Heart left ventricle (tissue), 16 donors: ENCODE measurements at regions not wholly inside any gene's neighbourhood (a gene's known extent, or its start where the extent isn't known, plus 50 kb on each side); places are given as distances from the start of the nearest gene placed in this dataset.

Source experiments
- ATAC-seq, 4 donors: fragments of 200-7000 bp; cut with Tn5 transposase; one replicate each; pipeline ENCODE4 v1.9.1; 2020 to 2022; ENCODE audit warnings: moderate library complexity in 4 of 4, mild to moderate bottlenecking in 3 of 4, moderate number of reproducible peaks in 1 of 4
- DNase-seq, 5 donors: peaks; one replicate each; pipeline ENCODE4 v3.0.0-alpha.2; 2020
- H3K27ac ChIP-seq, 12 donors: fragments of 200-600 bp; sonication (generic) in 4 of 12; one replicate each; pipeline versions ENCODE4 v1.5.0 to v1.8.0; 2016 to 2022; ENCODE audit warnings: mild to moderate bottlenecking in 2 of 12
- H3K27me3 ChIP-seq, 9 donors: fragments of 200-600 bp; sonication (generic) in 2 of 9; one replicate each; pipeline versions ENCODE4 v1.5.1 to v1.8.0; 2016 to 2022; ENCODE audit warnings: mild to moderate bottlenecking in 3 of 9
- H3K36me3 ChIP-seq, 9 donors: fragments of 200-600 bp; sonication (generic) in 2 of 9; one replicate each; pipeline versions ENCODE4 v1.5.0 to v1.8.0; 2018 to 2022; ENCODE audit warnings: mild to moderate bottlenecking in 2 of 9
- H3K4me1 ChIP-seq, 12 donors: fragments of 200-600 bp; sonication (generic) in 4 of 12; one replicate each; pipeline versions ENCODE4 v1.5.0 to v1.8.0; 2016 to 2022; ENCODE audit warnings: mild to moderate bottlenecking in 3 of 12
- H3K4me3 ChIP-seq, 12 donors: fragments of 200-600 bp; sonication (generic) in 4 of 12; one replicate each; pipeline versions ENCODE4 v1.5.0 to v1.8.0; 2017 to 2022; ENCODE audit warnings: mild to moderate bottlenecking in 9 of 12, moderate library complexity in 4 of 12
- H3K9me3 ChIP-seq, 12 donors: fragments of 200-600 bp; sonication (generic) in 4 of 12; one replicate each; pipeline versions ENCODE4 v1.5.0 to v1.8.0; 2016 to 2022; ENCODE audit warnings: mild to moderate bottlenecking in 1 of 12
- POLR2A ChIP-seq, 2 donors: fragments of 450-650 bp; IDR thresholded peaks; one replicate each; pipeline ENCODE4 v1.6.1; 2017; ENCODE audit warnings: antibody characterized with exemption in 2 of 2, mild to moderate bottlenecking in 2 of 2, moderate library complexity in 2 of 2
- WGBS, 4 donors: extraction: QIAGEN DNeasy Blood & Tissue Kit in 2 of 4; methylation state at CpG; one replicate each; pipeline versions ENCODE4 v1.1.5 to v1.1.7; 2013 to 2018; 5-methylcytosine and 5-hydroxymethylcytosine counted together
- intact Hi-C, 10 donors: fragments of 100-400 bp; cut with DNase I; formaldehyde crosslinking; loops; one replicate each; pipeline versions ENCODE4 v1.11.1 to v1.14.2; 2022
- TF ChIP-seq, protein P1 (sequence below), 12 donors: fragments of 200-600 bp; sonication (generic) in 4 of 12; IDR thresholded peaks; one replicate each; pipeline versions ENCODE4 v1.5.0 to v1.8.0; 2018 to 2022; ENCODE audit warnings: antibody characterized with exemption in 12 of 12, mild to moderate bottlenecking in 5 of 12
- donor health status: ischemic (EF 13 %, LVEDD 7.1; RV severe dilation, severe dysfunction).
- donor health status: healthy with polysubstance abuse.
- donor health status: DM: no; HTN: yes; CAD: no.
- donor health status: DM: no; HTN: no; CAD: no.
- donor health status: ischemic (EF 25% LVEDD 6.9; RV normal size, moderate dysfunction).
- donor health status: ischemic (EF 25% LVEDD 5.7; RV mildly dilated, moderate dysfunction).
- donor health status: healthy.
- donor health status: DM: yes; HTN: yes; CAD: no.
- donor health status: ischemic (EF 35%, LVEDD 5.7; RV mildly dilated, moderate dysfunction).
- donor health status: nonischemic (EF 11% LVEDD 7.7; RV severe dilation, severe dysfunction).
- donor health status: DM: yes; HTN: yes; CAD: no.
- donor health status: PGD.
- donor health status: ischemic (EF 29% LVEDD 5.4; RV normal size, mild dysfunction).
- donor health status: nonischemic (EF 23%, LVEDD 6.1; RV moderate dilation, normal function).

DNA sequence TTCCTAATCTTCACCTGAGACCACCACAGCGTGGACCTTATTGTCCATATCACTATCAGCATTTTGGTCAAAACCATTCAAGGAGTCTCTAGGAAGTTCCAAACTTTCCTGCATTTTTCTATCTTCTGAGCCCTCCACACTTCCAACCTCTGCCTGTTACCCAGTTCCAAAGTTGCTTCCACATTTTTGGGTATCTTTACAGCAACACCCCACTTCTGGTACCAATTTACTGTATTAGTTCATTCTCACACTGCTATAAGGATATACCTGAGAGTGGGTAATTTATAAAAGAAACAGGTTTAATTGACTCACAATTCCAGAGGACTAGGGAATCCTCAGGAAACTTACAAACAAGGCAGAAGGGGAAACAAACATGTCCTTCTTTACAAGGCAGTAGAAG is 103.3 kb upstream of the CBLB start:
- 0% methylated on average over 1 of the region's 1 CpG for WGBS, 4 donors
- Histone ChIP-seq H3K4me3 (no peak overlapping the region), H3K9me3 (peaks cover 0 to 22% (median 1%) of the 10 kb centered on the region in 12 donors), H3K27me3 (no peaks in the 10 kb centered on the region), H3K27ac (no peak overlapping the region), H3K36me3 (no peaks in the 10 kb centered on the region), H3K4me1 (peaks cover 0 to 2% (median 0%) of the 10 kb centered on the region in 12 donors)
- ATAC-seq (no peak), DNase-seq (no peak)
- intact Hi-C loops, result no loop called here
- TF ChIP-seq, protein P1, sequence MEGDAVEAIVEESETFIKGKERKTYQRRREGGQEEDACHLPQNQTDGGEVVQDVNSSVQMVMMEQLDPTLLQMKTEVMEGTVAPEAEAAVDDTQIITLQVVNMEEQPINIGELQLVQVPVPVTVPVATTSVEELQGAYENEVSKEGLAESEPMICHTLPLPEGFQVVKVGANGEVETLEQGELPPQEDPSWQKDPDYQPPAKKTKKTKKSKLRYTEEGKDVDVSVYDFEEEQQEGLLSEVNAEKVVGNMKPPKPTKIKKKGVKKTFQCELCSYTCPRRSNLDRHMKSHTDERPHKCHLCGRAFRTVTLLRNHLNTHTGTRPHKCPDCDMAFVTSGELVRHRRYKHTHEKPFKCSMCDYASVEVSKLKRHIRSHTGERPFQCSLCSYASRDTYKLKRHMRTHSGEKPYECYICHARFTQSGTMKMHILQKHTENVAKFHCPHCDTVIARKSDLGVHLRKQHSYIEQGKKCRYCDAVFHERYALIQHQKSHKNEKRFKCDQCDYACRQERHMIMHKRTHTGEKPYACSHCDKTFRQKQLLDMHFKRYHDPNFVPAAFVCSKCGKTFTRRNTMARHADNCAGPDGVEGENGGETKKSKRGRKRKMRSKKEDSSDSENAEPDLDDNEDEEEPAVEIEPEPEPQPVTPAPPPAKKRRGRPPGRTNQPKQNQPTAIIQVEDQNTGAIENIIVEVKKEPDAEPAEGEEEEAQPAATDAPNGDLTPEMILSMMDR (IDR thresholded peaks at IDR 0.05), result no peak
- TF ChIP-seq POLR2A (IDR thresholded peaks at IDR 0.05), result no peak

DNA sequence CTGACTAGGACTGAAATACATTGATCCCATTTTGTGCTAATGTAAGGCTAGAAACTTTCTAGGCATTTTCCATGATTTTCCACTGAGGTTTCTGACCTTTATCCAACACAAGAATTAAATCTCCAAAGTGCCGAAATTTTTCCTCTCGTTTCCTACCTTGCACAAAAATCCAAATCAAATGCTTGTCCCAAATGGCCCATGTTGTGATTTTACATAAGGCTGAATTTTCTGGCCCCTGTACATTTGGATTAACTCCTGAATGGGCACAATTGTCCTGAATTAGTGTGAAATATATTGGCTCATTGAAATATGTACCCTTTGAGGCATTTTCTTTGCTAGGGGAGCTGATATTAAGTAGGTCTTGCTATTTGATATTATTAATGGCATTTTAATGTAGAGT is 105.6 kb upstream of the CBLB start:
- intact Hi-C loops, result no loop called here
- H3K9me3 ChIP-seq, result peaks cover 0 to 22% (median 1%) of the 10 kb centered on the region in 12 donors
- TF ChIP-seq POLR2A (IDR thresholded peaks at IDR 0.05), result no peak
- TF ChIP-seq, protein P1 (IDR thresholded peaks at IDR 0.05), result no peak
- no peaks in the 10 kb centered on the region for H3K4me1 ChIP-seq
- 84 to 94% (median 86%) methylated on average over 2 of the region's 2 CpGs for WGBS, 4 donors
- DNase-seq (no peak), ATAC-seq (no peak)
- no peak overlapping the region for H3K27ac ChIP-seq
- no peaks in the 10 kb centered on the region for H3K27me3 ChIP-seq
- H3K4me3 ChIP-seq, result no peak overlapping the region
- H3K36me3 ChIP-seq, result no peaks in the 10 kb centered on the region

DNA sequence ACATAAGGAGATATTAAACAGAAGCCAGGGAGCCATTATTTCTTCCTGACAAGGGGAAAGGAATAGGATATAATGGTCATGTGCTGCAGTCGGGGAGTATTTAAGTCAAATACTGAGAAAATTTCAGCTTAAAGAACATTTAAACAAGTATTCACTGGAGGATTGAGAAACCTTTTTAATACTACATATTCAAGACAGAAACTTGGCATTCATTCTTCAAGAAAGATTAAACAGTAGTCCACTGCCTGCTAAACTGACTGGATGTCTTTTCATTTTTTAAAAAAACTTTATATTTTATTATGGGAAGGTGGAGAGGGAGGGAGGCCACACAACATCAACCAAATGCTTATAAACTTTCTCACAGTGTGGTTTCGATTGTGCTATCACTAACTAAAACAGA is 107.4 kb upstream of the CBLB start:
- Histone ChIP-seq H3K4me1 (no peaks in the 10 kb centered on the region), H3K36me3 (no peaks in the 10 kb centered on the region), H3K9me3 (peaks cover 0 to 15% (median 0%) of the 10 kb centered on the region in 12 donors), H3K27me3 (no peaks in the 10 kb centered on the region), H3K27ac (no peak overlapping the region), H3K4me3 (no peak overlapping the region)
- WGBS, 4 donors, result 72 to 79% (median 74%) methylated on average over 2 of the region's 2 CpGs
- ATAC-seq, result no peak
- TF ChIP-seq POLR2A (IDR thresholded peaks at IDR 0.05), result no peak
- TF ChIP-seq, protein P1 (IDR thresholded peaks at IDR 0.05), result no peak
- no peak for DNase-seq
- intact Hi-C loops, result no loop called here

DNA sequence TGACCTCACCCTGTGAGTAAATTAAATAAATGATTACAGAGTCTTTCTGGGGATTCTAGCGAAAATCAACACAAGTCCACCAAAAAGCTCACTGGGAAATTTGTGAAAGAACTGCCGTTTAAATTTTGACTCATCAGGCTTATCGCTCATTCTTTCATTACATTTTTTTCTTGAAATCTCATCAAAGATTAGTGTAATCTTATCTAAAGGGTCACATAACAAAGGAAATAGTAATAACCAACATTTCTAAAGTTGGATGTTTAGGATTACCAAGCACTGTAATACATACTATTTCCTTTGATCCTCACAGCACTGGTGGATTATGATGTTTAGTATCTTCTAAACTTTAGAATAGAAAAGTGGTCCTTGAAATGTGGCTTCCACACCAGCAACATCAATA is 111.1 kb upstream of the CBLB start:
- Histone ChIP-seq H3K4me1 (no peaks in the 10 kb centered on the region), H3K27me3 (no peaks in the 10 kb centered on the region), H3K4me3 (no peak overlapping the region), H3K27ac (no peak overlapping the region), H3K9me3 (peaks cover 0 to 15% (median 7%) of the 10 kb centered on the region in 12 donors), H3K36me3 (no peaks in the 10 kb centered on the region)
- ATAC-seq (no peak), DNase-seq (no peak)
- 58 to 80% (median 61%) methylated on average over 3 of the region's 3 CpGs for WGBS, 4 donors
- intact Hi-C loops, result no loop called here
- no peak for TF ChIP-seq POLR2A (IDR thresholded peaks at IDR 0.05)
- TF ChIP-seq, protein P1 (IDR thresholded peaks at IDR 0.05), result no peak
